ENCODE measurements at regions not wholly inside any gene's neighbourhood (a gene's known extent, or its start where the extent isn't known, plus 50 kb on each side); places are given as distances from the start of the nearest gene placed in this dataset.
"Not testable (repeated sequence)": the region's sequence is repeated elsewhere in the genome, so short reads cannot be mapped to it uniquely, and the experiment has no call there.

- H3K36me3 ChIP-seq (ENCODE audit: control insufficient read depth in 2 of 2, insufficient read depth in 1 of 2, low read length in 2 of 2); H3K27ac ChIP-seq (ENCODE audit: extremely low read depth, low read depth, low read length); H3K4me3 ChIP-seq (ENCODE audit: low read depth, low read length); H3K9me3 ChIP-seq (ENCODE audit: control insufficient read depth, insufficient read depth, low read depth, low read length); H3K4me1 ChIP-seq (ENCODE audit: control insufficient read depth, insufficient read depth, low read length); POLR2A ChIA-PET: not testable (repeated sequence)
- TF ChIP-seq PATZ1 (tag by site-specific recombination; IDR thresholded peaks at IDR 0.05) (0 out of 2 replicates have a peak, but pooled peaks have one; percentile 49), CTCF (tag by site-specific recombination; IDR thresholded peaks at IDR 0.05) (peak; percentile 71), GLIS2 (tag by site-specific recombination; IDR thresholded peaks at IDR 0.05) (peak; percentile 64; the same call in 1 of the 2 replicates), HIC1 (tag by site-specific recombination; IDR thresholded peaks at IDR 0.05) (peak; percentile 67; the same call in 1 of the 2 replicates), KLF1 (tag by site-specific recombination; IDR thresholded peaks at IDR 0.05) (peak; percentile 55), ZNF654 (tag by site-specific recombination; IDR thresholded peaks at IDR 0.05; ENCODE audit: low read depth) (peak; percentile 89), ZNF660 (tag by site-specific recombination; IDR thresholded peaks at IDR 0.05) (0 out of 2 replicates have a peak, but pooled peaks have one; percentile 44), YY1 (tag by site-specific recombination; IDR thresholded peaks at IDR 0.05) (peak; percentile 71; the same call in 1 of the 2 replicates), ZIC2 (tag by site-specific recombination; IDR thresholded peaks at IDR 0.05) (0 out of 2 replicates have a peak, but pooled peaks have one; percentile 9), ZSCAN30 (tag by site-specific recombination; IDR thresholded peaks at IDR 0.05) (0 out of 2 replicates have a peak, but pooled peaks have one; percentile 36)
- CTCF ChIA-PET = interaction anchor here (0.6 to 6.5 kb wide), 39 partner anchors 8 to 520 kb away, joined by 3 to 91 read pairs (median 4); partner anchors contain the start of gene MGAT5B
Observed at GRCh38 chr17:77066726-77067409, 73.9 kb upstream of the SEC14L1 start.

GRCh38 chr17:77068915-77069314 lies 71.9 kb upstream of the SEC14L1 start:
- no peaks in the 10 kb centered on the region for H3K36me3 ChIP-seq (ENCODE audit: control insufficient read depth in 2 of 2, insufficient read depth in 1 of 2, low read length in 2 of 2)
- no peak overlapping the region for H3K4me3 ChIP-seq (ENCODE audit: low read depth, low read length)
- H3K4me1 ChIP-seq (ENCODE audit: control insufficient read depth, insufficient read depth, low read length) = no peaks in the 10 kb centered on the region
- no peaks in the 10 kb centered on the region for H3K9me3 ChIP-seq (ENCODE audit: control insufficient read depth, insufficient read depth, low read depth, low read length)
- CTCF ChIA-PET = interaction anchor here (0.6 to 6.5 kb wide), 7 partner anchors 10 to 1534 kb away, joined by 3 to 91 read pairs (median 3); no protein-coding TSS in a partner anchor
- POLR2A ChIA-PET = interaction anchor here (0.7 kb wide), 1 partner anchor 136 kb away, joined by 6 read pairs; no protein-coding TSS in a partner anchor
- no peak for TF ChIP-seq ZNF776 (tag by site-specific recombination; IDR thresholded peaks at IDR 0.05; ENCODE audit: borderline replicate concordance)
- TF ChIP-seq ZNF350 (tag by site-specific recombination; IDR thresholded peaks at IDR 0.05) = no peak
- TF ChIP-seq ZNF514 (tag by site-specific recombination; IDR thresholded peaks at IDR 0.05) = no peak
- TF ChIP-seq TRIM28 (IDR thresholded peaks at IDR 0.05; ENCODE audit: borderline replicate concordance, low read length) = no peak
- H3K27ac ChIP-seq (ENCODE audit: extremely low read depth, low read depth, low read length) = no peak overlapping the region

GRCh38 chr17:77070888-77071279 lies 69.9 kb upstream of the SEC14L1 start:
- Histone ChIP-seq H3K9me3 (ENCODE audit: control insufficient read depth, insufficient read depth, low read depth, low read length) (no peaks in the 10 kb centered on the region), H3K4me3 (ENCODE audit: low read depth, low read length) (no peak overlapping the region), H3K36me3 (ENCODE audit: control insufficient read depth in 2 of 2, insufficient read depth in 1 of 2, low read length in 2 of 2) (no peaks in the 10 kb centered on the region), H3K4me1 (ENCODE audit: control insufficient read depth, insufficient read depth, low read length) (no peaks in the 10 kb centered on the region), H3K27ac (ENCODE audit: extremely low read depth, low read depth, low read length) (no peak overlapping the region)
- CTCF ChIA-PET = interaction anchor here (0.6 to 1.7 kb wide), 6 partner anchors 12 to 1015 kb away, joined by 3 to 11 read pairs (median 3); no protein-coding TSS in a partner anchor
- POLR2A ChIA-PET = interaction anchor here (0.6 kb wide), 1 partner anchor 176 kb away, joined by 4 read pairs; no protein-coding TSS in a partner anchor
- no peak for TF ChIP-seq ZNF513 (tag by site-specific recombination; IDR thresholded peaks at IDR 0.05)
- TF ChIP-seq PRDM10 (tag by site-specific recombination; IDR thresholded peaks at IDR 0.05) = peak; percentile 63
- TF ChIP-seq ZNF600 (tag by site-specific recombination; IDR thresholded peaks at IDR 0.05) = 0 out of 2 replicates have a peak, but pooled peaks have one; percentile 12
- TF ChIP-seq ZNF175 (tag by site-specific recombination; IDR thresholded peaks at IDR 0.05) = no peak
- TF ChIP-seq ZNF394 (tag by site-specific recombination; IDR thresholded peaks at IDR 0.05; ENCODE audit: borderline replicate concordance) = no peak

Measured in HEK293 (cell line).